ENCODE measurements at regions not wholly inside any gene's neighbourhood (a gene's known extent, or its start where the extent isn't known, plus 50 kb on each side); places are given as distances from the start of the nearest gene placed in this dataset.

DNA sequence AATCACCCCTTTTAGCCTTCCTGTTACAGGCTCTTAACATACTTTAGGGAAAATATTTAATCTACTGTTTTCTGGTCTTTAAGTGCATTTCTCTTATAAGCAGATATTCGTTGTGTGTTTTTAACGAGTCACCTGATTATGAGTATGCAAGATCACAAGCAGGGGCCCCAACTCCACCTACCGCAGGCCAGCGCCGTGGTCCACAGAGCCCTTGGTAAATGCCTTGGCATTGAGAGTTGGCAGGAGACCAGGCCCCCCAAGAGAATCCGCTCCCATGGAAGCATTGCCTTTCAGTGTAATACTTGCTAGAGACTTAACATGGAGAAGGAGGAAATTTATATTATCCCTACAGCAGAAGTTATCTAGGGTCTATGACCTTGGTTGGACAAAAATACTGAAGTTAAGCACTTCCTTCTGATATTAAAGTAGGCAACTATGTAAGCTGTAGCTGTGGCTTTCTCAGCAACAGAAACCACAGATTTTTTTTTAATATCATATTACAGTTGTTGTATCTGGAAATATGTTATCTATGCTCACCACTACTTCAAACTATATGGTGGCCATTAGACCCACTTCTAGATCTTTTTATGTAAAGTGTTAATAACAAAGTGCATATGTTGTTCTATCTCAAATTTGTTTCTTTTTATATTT, 241.8 kb upstream of the MGAT5 start:
- no peak for DNase-seq
- Mint-ChIP-seq H3K27ac (ENCODE audit: unreplicated experiment) (no peak overlapping the region), H3K36me3 (ENCODE audit: insufficient read depth, unreplicated experiment) (no peaks in the 10 kb centered on the region), H3K27me3 (ENCODE audit: insufficient read depth, unreplicated experiment) (no peaks in the 10 kb centered on the region), H3K4me3 (ENCODE audit: unreplicated experiment) (no peak overlapping the region), H3K9me3 (ENCODE audit: unreplicated experiment) (no peaks in the 10 kb centered on the region), H3K4me1 (ENCODE audit: low read depth, unreplicated experiment) (peaks cover 6% of the 10 kb centered on the region)
- Histone ChIP-seq H3K27me3 (replicated peaks; ENCODE audit: control insufficient read depth, insufficient read depth, low read length) (no peaks in the 10 kb centered on the region), H3K4me3 (ENCODE audit: low read depth, low read length) (no peak overlapping the region), H3K9me3 (no peaks in the 10 kb centered on the region), H3K36me3 (ENCODE audit: control insufficient read depth, insufficient read depth, low read length) (no peaks in the 10 kb centered on the region), H3K4me1 (peaks cover 6% of the 10 kb centered on the region; the same call in 1 of the 2 replicates)
- intact Hi-C loops (cut with micrococcal nuclease; ENCODE audit: unreplicated experiment) = no loop called here
- POLR2A ChIA-PET = no interaction called here
- TF ChIP-seq, protein P1, sequence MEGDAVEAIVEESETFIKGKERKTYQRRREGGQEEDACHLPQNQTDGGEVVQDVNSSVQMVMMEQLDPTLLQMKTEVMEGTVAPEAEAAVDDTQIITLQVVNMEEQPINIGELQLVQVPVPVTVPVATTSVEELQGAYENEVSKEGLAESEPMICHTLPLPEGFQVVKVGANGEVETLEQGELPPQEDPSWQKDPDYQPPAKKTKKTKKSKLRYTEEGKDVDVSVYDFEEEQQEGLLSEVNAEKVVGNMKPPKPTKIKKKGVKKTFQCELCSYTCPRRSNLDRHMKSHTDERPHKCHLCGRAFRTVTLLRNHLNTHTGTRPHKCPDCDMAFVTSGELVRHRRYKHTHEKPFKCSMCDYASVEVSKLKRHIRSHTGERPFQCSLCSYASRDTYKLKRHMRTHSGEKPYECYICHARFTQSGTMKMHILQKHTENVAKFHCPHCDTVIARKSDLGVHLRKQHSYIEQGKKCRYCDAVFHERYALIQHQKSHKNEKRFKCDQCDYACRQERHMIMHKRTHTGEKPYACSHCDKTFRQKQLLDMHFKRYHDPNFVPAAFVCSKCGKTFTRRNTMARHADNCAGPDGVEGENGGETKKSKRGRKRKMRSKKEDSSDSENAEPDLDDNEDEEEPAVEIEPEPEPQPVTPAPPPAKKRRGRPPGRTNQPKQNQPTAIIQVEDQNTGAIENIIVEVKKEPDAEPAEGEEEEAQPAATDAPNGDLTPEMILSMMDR (IDR thresholded peaks at IDR 0.05; ENCODE audit: insufficient read depth in 1 of 2, low read depth in 1 of 2, low read length in 1 of 2, severe bottlenecking in 1 of 2, unreplicated experiment in 1 of 2) = no peak
- CTCF ChIA-PET = interaction anchor here (1.0 kb wide), 1 partner anchor 106 kb away, joined by 3 read pairs; no protein-coding TSS in a partner anchor
- no TSS peak for BruUV-seq (replicated peaks)

DNA sequence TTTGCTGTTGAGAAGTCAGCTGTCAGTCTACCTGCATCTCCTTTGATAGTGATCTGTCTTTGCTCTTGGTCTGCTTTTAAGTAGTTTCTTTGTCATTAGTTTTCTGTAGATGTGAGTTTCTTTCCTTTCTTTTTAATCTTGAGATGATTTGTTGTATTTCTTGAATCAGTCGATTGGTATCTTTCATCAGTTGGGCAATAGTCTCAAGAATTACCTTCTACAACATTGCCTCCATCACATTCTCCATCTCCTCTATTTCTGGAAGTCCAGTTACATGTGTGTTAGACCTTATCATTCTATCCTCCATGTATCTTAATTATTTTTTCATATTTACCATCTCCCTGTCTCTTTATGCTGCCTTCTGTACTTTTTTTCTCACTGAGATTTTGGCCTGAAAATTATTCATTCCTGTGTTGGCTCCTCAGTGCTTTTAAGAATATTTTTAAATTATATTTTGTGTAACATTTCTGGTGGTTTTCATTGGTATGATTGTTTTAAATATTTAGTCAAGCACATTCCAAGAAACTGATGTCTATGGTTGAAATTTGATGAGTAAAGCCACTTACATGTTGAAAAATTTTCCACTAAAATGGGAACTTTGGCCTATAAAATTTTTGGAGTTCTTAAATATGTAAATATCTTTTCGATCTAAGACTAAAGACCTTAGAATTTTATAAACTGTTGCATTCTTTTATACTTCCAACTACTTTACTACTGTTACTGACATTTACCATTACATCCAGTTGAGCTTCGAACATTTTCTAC, 239.5 kb upstream of the MGAT5 start:
- Histone ChIP-seq H3K4me3 (ENCODE audit: low read depth, low read length) (no peak overlapping the region), H3K4me1 (no peaks in the 10 kb centered on the region), H3K9me3 (no peaks in the 10 kb centered on the region), H3K27me3 (replicated peaks; ENCODE audit: control insufficient read depth, insufficient read depth, low read length) (no peaks in the 10 kb centered on the region), H3K36me3 (ENCODE audit: control insufficient read depth, insufficient read depth, low read length) (no peaks in the 10 kb centered on the region)
- Mint-ChIP-seq H3K27ac (ENCODE audit: unreplicated experiment) (no peak overlapping the region), H3K4me3 (ENCODE audit: unreplicated experiment) (no peak overlapping the region), H3K9me3 (ENCODE audit: unreplicated experiment) (no peaks in the 10 kb centered on the region), H3K27me3 (ENCODE audit: insufficient read depth, unreplicated experiment) (no peaks in the 10 kb centered on the region), H3K36me3 (ENCODE audit: insufficient read depth, unreplicated experiment) (no peaks in the 10 kb centered on the region), H3K4me1 (ENCODE audit: low read depth, unreplicated experiment) (no peaks in the 10 kb centered on the region)
- BruUV-seq (replicated peaks) = no TSS peak
- POLR2A ChIA-PET = no interaction called here
- TF ChIP-seq, protein P1 (IDR thresholded peaks at IDR 0.05; ENCODE audit: insufficient read depth in 1 of 2, low read depth in 1 of 2, low read length in 1 of 2, severe bottlenecking in 1 of 2, unreplicated experiment in 1 of 2) = no peak
- DNase-seq = no peak
- intact Hi-C loops (cut with micrococcal nuclease; ENCODE audit: unreplicated experiment) = no loop called here
- CTCF ChIA-PET = no interaction called here

DNA sequence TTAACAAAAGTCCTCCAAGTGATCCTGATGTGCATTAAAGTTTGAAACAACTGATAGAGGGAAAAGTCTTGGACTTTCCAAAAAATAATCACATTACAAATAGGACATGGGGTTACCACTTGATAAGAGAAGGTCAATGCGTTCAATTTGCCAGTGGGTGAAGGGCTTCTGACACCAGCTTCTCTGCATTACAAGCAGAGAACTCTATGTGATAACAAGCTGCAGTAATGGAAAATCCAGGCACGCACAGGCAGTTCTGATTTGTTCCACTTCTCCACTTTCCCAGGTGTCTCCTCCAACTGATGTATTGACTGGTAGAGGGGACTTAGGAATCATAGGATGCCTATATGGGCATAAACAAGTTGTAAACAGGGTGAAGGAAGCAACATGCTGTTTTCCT, 234.0 kb upstream of the MGAT5 start:
- no peaks in the 10 kb centered on the region for H3K9me3 Mint-ChIP-seq (ENCODE audit: unreplicated experiment)
- H3K36me3 Mint-ChIP-seq (ENCODE audit: insufficient read depth, unreplicated experiment) = no peaks in the 10 kb centered on the region
- TF ChIP-seq, protein P1 (IDR thresholded peaks at IDR 0.05; ENCODE audit: insufficient read depth in 1 of 2, low read depth in 1 of 2, low read length in 1 of 2, severe bottlenecking in 1 of 2, unreplicated experiment in 1 of 2) = no peak
- ChIA-PET POLR2A (no interaction called here), CTCF (no interaction called here)
- no TSS peak for BruUV-seq (replicated peaks)
- no peak overlapping the region for H3K27ac Mint-ChIP-seq (ENCODE audit: unreplicated experiment)
- Histone ChIP-seq H3K4me1 (no peaks in the 10 kb centered on the region), H3K36me3 (ENCODE audit: control insufficient read depth, insufficient read depth, low read length) (no peaks in the 10 kb centered on the region), H3K27me3 (replicated peaks; ENCODE audit: control insufficient read depth, insufficient read depth, low read length) (no peaks in the 10 kb centered on the region), H3K9me3 (no peaks in the 10 kb centered on the region), H3K4me3 (ENCODE audit: low read depth, low read length) (no peak overlapping the region)
- intact Hi-C loops (cut with micrococcal nuclease; ENCODE audit: unreplicated experiment) = loop anchor here (5.0 kb wide), 1 partner anchor 133 kb away; no protein-coding TSS in a partner anchor
- H3K27me3 Mint-ChIP-seq (ENCODE audit: insufficient read depth, unreplicated experiment) = no peaks in the 10 kb centered on the region
- no peak overlapping the region for H3K4me3 Mint-ChIP-seq (ENCODE audit: unreplicated experiment)
- DNase-seq = no peak
- H3K4me1 Mint-ChIP-seq (ENCODE audit: low read depth, unreplicated experiment) = no peaks in the 10 kb centered on the region
